PC-3 (cell line): ENCODE measurements at regions not wholly inside any gene's neighbourhood (a gene's known extent, or its start where the extent isn't known, plus 50 kb on each side); places are given as distances from the start of the nearest gene placed in this dataset.

Experiments
- ATAC-seq: fragments of 200-7000 bp; cut with Tn5 transposase; 2 replicates; pipeline ENCODE4 v1.9.1; 2020; ENCODE audit warnings: mild to moderate bottlenecking, moderate library complexity
- BruUV-seq: library from RNA; stranded (reverse); fragments of 400-500 nt; replicated peaks from 2 replicates; lab custom pipeline; 2021; lab: Mats Ljungman, UMichigan
- CTCF ChIA-PET: fragments of 300-600 bp; sonication (Branson Sonifier 250); formaldehyde crosslinking; loops from one replicate; lab custom pipeline; 2022; ENCODE audit warnings: antibody characterized with exemption; lab: Charles Lee
- POLR2A ChIA-PET: fragments of 300-600 bp; sonication (Branson Sonifier 250); formaldehyde crosslinking; loops from one replicate; lab custom pipeline; 2022; ENCODE audit warnings: antibody characterized with exemption; ENCODE audit not compliant: unreplicated experiment; lab: Charles Lee
- DNase-seq: peaks from one replicate; pipeline ENCODE4 v3.0.0-alpha.2; 2015
- H2AFZ ChIP-seq: fragments of 300-600 bp; sonication (generic); 2 replicates; pipeline ENCODE4 v1.6.0; 2016; ENCODE audit warnings: antibody characterized with exemption, low read length
- H3F3A ChIP-seq: fragments of 300-600 bp; sonication (generic); one replicate; pipeline ENCODE4 v1.6.0; 2017; ENCODE audit warnings: antibody characterized with exemption, low read length, control low read depth, mild to moderate bottlenecking; ENCODE audit not compliant: unreplicated experiment
- H3K27ac ChIP-seq: fragments of 300-600 bp; sonication (generic); 2 replicates; pipeline ENCODE4 v1.5.1; 2016; ENCODE audit warnings: mild to moderate bottlenecking, low read length
- H3K27me3 ChIP-seq: fragments of 300-600 bp; sonication (generic); 2 replicates; pipeline ENCODE4 v1.6.1; 2016; ENCODE audit warnings: low read length, mixed read lengths
- H3K36me3 ChIP-seq: fragments of 300-600 bp; sonication (generic); 2 replicates; pipeline ENCODE4 v1.6.1; 2016; ENCODE audit warnings: low read depth, mixed run types, low read length, mixed read lengths
- H3K4me1 ChIP-seq: fragments of 300-600 bp; sonication (generic); 2 replicates; pipeline ENCODE4 v1.5.1; 2016; ENCODE audit warnings: low read length; ENCODE audit not compliant: insufficient read depth
- H3K4me2 ChIP-seq: fragments of 300-600 bp; sonication (generic); 2 replicates; pipeline ENCODE4 v1.6.0; 2016; ENCODE audit warnings: low read length
- H3K4me3 ChIP-seq: fragments of 300-600 bp; sonication (generic); 2 replicates; pipeline ENCODE4 v1.5.1; 2016; ENCODE audit warnings: mild to moderate bottlenecking, low read length, mixed read lengths
- H3K79me2 ChIP-seq: fragments of 300-600 bp; sonication (generic); 2 replicates; pipeline ENCODE4 v1.6.1; 2017; ENCODE audit warnings: low read length, mixed read lengths
- H3K9ac ChIP-seq: fragments of 300-600 bp; sonication (generic); 2 replicates; pipeline ENCODE4 v1.6.0; 2016; ENCODE audit warnings: mild to moderate bottlenecking, low read length
- H3K9me2 ChIP-seq: fragments of 300-600 bp; sonication (generic); replicated peaks from 2 replicates; pipeline ENCODE4 v1.6.1; 2016; ENCODE audit warnings: mixed run types, low read length, mixed read lengths
- H3K9me3 ChIP-seq: fragments of 300-600 bp; sonication (generic); 2 replicates; pipeline ENCODE4 v1.6.1; 2016; ENCODE audit warnings: low read length, mixed read lengths
- H4K20me1 ChIP-seq: fragments of 300-600 bp; sonication (generic); 2 replicates; pipeline ENCODE4 v1.6.1; 2016; ENCODE audit warnings: low read length, mixed read lengths
- CTCF ChIP-seq: fragments of 300-600 bp; sonication (generic); conservative IDR thresholded peaks from 2 replicates; pipeline ENCODE4 v1.5.1; 2017; ENCODE audit warnings: antibody characterized with exemption, low read depth, mild to moderate bottlenecking, low read length
- EZH2 ChIP-seq: fragments of 300-600 bp; sonication (generic); IDR thresholded peaks from one replicate; pipeline ENCODE4 v1.6.1; 2017; ENCODE audit warnings: antibody characterized with exemption, mild to moderate bottlenecking, low read length; ENCODE audit not compliant: unreplicated experiment
- EZH2phosphoT487 ChIP-seq: fragments of 300-600 bp; sonication (generic); IDR thresholded peaks from 2 replicates; pipeline ENCODE4 v1.6.1; 2018; ENCODE audit warnings: mild to moderate bottlenecking, antibody characterized with exemption, low read length, borderline replicate concordance
- intact Hi-C: fragments of 100-400 bp; cut with micrococcal nuclease; formaldehyde crosslinking; loops from 2 replicates; pipeline ENCODE4 v1.9.0; 2023

- H3K27ac ChIP-seq, result no peak overlapping the region
- CTCF ChIA-PET, result no interaction called here
Measured at GRCh38 chr5:174272671-174273070, 227.2 kb downstream of the NSG2 start.

GRCh38 chr5:174273325-174273724 lies 227.8 kb downstream of the NSG2 start:
- Histone ChIP-seq H4K20me1 (no peaks in the 10 kb centered on the region), H3K27me3 (peaks cover 54% of the 10 kb centered on the region), H3K9me2 (no peaks in the 10 kb centered on the region), H3K79me2 (no peaks in the 10 kb centered on the region), H3K4me2 (no peak overlapping the region), H3K27ac (no peak overlapping the region), H2AFZ (no peak overlapping the region), H3K4me1 (no peaks in the 10 kb centered on the region), H3F3A (no peaks in the 10 kb centered on the region), H3K9me3 (no peaks in the 10 kb centered on the region), H3K9ac (no peak overlapping the region), H3K36me3 (no peaks in the 10 kb centered on the region), H3K4me3 (no peak overlapping the region)
- intact Hi-C loops, result no loop called here
- ATAC-seq, result no peak
- ChIA-PET POLR2A (no interaction called here), CTCF (no interaction called here)
- no TSS peak for BruUV-seq
- no peak for DNase-seq
- TF ChIP-seq CTCF (no peak), EZH2 (no peak), EZH2phosphoT487 (no peak)

More at GRCh38 chr5:174272671-174273070, 227.2 kb downstream of the NSG2 start:
- Histone ChIP-seq H3K4me2 (no peak overlapping the region), H3K9me3 (no peaks in the 10 kb centered on the region), H2AFZ (no peak overlapping the region), H3F3A (no peaks in the 10 kb centered on the region), H4K20me1 (no peaks in the 10 kb centered on the region), H3K4me1 (no peaks in the 10 kb centered on the region), H3K36me3 (no peaks in the 10 kb centered on the region), H3K79me2 (no peaks in the 10 kb centered on the region), H3K4me3 (no peak overlapping the region), H3K9me2 (no peaks in the 10 kb centered on the region), H3K27me3 (peaks cover 51% of the 10 kb centered on the region), H3K9ac (no peak overlapping the region)
- TF ChIP-seq EZH2phosphoT487 (no peak), CTCF (no peak), EZH2 (no peak)
- intact Hi-C loops, result no loop called here
- DNase-seq (no peak), ATAC-seq (no peak)
- BruUV-seq, result no TSS peak
- POLR2A ChIA-PET, result no interaction called here

- DNase-seq, result no peak
- Histone ChIP-seq H3K9me2 (no peaks in the 10 kb centered on the region), H3K9me3 (no peaks in the 10 kb centered on the region), H3K4me3 (no peak overlapping the region), H4K20me1 (no peaks in the 10 kb centered on the region), H3K9ac (no peak overlapping the region), H3K36me3 (no peaks in the 10 kb centered on the region), H3K4me2 (no peak overlapping the region), H3K27me3 (peaks cover 67% of the 10 kb centered on the region), H2AFZ (no peak overlapping the region), H3F3A (no peaks in the 10 kb centered on the region), H3K79me2 (no peaks in the 10 kb centered on the region), H3K4me1 (no peaks in the 10 kb centered on the region), H3K27ac (no peak overlapping the region)
- ChIA-PET POLR2A (no interaction called here), CTCF (no interaction called here)
- no TSS peak for BruUV-seq
- TF ChIP-seq CTCF, result no peak
- no peak for TF ChIP-seq EZH2
- ATAC-seq, result no peak
- intact Hi-C loops, result no loop called here
Measured at GRCh38 chr5:174275959-174276358, 230.5 kb downstream of the NSG2 start.
